ENCODE measurements at regions not wholly inside any gene's neighbourhood (a gene's known extent, or its start where the extent isn't known, plus 50 kb on each side); places are given as distances from the start of the nearest gene placed in this dataset.

DNA sequence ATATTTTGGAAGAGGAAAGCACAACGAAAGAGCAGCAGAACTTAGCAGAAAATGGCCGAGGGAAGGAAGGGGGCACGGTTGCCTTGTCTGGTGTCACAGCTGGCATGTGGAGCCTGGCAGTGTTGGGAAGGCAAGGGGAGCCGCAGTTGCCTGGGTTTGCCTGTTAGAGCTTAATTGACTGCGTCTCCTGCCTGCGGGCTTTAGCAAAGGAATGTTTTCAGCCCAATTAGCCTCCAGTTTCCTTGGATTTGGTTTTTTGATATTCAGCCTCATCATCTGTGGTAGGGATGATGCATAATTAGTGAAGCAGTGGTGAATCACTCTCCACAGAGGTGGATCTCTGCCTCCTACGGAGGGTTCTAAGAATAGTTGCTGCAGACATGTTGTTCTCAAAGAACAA, 832.6 kb downstream of the QKI start:
- DNase-seq (ENCODE audit: low read depth in 4 of 4, low spot score in 1 of 4), result no peak

DNA sequence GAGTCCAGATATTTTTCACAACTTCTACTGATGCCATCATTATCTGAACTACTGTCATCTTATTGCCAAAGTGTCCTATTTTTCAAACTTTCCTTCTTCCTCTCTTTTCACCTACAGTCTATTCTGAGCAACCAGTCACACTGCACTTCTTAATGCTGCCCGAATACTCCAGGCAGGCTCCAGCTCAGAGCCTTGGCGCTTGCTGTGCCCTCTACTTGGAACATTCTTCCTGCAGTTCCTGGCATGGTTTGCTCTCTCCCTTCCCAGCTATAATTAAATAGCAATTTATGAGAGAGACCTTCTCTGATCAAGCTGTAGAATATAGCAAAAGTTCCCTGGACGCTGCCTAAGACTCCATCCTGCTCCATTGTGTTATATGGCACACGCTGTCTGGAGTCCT, 831.6 kb downstream of the QKI start:
- DNase-seq (ENCODE audit: low read depth in 4 of 4, low spot score in 1 of 4), result no peak

DNA sequence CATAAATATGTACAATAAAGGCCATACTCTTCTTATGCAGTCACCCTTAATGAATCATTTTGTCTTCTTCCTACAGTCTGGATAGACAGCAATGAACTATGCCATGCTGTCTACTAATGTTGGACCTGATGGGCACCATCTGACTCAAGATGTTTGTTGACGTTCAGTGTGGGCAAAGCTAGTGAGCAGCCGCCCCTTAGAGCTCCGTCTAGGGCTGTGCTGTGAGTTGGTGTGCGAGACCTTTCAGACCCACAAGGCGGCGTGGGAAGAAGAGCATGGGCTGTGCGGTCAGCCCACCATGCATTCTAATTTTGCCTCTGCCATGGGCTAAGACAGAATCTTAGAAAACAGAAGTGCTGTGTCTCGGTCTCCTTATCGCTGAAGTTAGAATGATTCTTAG, 829.4 kb downstream of the QKI start:
- no peak for DNase-seq (ENCODE audit: low read depth in 4 of 4, low spot score in 1 of 4)

DNA sequence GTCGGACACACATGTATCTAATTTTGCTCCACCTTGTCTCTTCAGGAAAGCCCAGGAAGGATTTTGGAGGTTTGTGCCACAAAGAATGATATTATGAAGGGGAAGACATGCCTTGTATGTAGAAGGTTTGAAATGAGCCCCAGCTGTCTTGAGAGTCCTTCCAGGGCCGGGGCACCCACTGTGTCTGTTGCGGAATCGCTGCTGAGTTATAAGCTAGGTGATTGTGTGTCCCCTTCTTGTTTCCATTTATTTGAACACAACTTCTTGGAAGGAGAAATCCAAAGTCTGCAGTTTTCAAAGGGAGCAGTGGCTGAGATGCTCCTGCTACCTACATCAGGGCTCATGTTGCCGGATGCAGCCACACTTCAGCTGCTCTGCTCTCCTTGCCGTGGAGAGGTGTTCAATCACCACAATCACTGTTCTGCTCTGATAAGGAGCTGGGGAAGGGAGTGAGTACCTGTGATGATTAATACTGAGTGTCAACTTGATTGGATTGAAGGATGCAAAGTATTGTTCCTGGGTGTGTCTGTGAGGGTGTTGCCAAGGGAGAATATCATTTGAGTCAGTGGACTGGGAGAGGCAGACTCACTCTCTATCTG, 828.6 kb downstream of the QKI start:
- DNase-seq (ENCODE audit: low read depth in 4 of 4, low spot score in 1 of 4), result no peak

DNA sequence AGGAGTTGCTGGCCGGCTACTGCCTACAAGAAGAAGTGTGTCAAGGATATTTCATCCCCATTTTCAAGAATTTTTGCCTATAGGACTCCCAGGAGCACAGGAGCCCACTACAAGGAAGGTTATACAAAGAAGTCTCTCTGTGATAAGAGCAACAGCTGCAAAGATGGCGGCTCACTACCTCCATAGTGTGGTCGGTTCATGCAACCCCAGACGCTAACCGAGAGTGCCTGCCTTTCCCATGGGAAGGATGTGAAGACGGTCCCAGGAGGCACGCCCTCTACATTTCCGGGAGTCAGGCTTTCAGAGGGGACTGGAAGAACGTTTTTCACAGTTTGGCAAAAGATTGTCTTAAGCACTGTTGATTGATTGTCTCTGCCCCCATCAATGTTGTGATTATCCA, 816.3 kb downstream of the QKI start:
- no peak for DNase-seq (ENCODE audit: low read depth in 4 of 4, low spot score in 1 of 4)

DNA sequence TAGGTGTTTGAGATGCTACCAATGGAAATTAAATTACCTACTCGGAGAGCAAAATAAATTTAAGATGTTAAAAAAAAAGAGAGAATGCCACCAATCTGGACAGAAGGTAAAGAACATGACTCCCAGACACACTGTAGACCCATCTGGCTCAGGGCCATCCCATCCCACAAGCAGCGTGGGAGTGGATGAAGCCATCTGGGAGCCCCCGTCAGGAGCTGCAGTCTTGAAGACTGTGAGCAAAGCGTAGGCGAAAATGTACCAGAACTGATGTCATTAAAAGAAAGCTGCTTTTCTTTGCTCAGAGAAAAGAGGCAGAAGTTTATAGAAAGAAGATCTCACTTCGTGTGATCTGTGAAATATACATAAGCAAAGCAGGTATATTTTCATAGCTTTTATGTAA, 815.7 kb downstream of the QKI start:
- DNase-seq (ENCODE audit: low read depth in 4 of 4, low spot score in 1 of 4), result no peak

DNA sequence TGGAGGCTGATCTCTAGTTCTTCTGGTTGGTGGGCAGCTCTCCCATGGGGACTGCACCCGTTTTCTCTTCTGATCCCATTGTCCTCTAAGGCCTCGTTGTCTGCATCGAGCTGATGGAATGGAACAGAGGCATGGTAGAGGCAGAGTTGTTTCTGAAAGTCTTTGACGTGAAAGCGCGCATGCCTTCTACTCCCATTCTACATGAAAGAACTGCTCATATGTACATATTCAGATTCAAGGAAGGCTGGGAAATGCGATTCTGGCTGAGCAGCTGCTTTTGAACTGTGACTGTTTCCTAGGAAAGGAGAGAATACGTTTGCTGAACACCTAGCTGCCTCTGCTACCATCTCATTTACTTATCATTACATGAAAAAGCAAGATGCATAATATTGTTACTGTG, 815.2 kb downstream of the QKI start:
- DNase-seq (ENCODE audit: low read depth in 4 of 4, low spot score in 1 of 4), result no peak

DNA sequence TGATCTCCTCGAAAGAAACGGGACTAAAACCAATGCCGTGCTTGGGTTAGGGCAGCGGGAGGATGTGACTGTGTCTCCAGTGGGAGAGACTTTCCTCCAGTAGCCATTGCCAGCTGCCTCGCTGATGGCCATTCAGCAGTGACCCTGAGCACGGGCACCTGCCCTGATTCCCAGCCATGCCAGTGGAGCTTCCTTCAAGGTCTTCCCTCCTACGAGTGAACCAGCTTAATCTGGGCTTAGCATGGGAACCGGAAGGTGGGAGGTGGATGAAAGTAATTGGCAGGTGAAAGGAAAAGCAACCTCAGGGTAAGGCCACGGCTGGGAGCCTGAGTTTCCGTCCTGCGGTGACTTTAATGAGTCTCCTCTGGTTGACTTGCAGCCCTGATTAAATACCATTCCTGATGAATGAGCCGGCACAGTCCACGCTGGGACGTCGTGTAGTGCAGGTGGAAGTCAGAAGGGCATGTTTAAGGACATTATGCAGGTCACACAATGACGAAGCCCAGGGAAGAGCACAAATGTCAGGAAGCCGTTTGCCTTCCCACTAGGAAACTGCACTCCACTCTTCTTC, 813.5 kb downstream of the QKI start:
- no peak for DNase-seq (ENCODE audit: low read depth in 4 of 4, low spot score in 1 of 4)

DNA sequence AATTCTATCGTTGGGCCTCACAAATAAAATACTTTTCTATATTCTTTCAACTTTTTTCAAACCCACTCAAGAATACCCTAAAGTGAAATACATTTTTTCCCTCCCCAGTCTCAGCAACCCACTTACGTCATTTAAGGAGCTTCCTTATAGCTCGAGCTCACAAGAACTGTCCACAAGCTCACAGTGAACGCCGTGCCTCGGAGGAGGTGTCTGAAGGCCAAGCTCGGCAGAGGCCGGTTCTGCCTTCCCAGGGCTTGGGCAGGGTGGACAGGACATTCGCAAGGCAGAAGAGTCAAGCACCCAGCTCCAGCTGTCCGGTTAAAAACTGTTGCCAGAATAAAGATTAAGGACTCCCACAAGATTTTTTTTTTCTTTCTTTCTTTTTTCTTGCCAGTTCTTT, 802.3 kb downstream of the QKI start:
- DNase-seq (ENCODE audit: low read depth in 4 of 4, low spot score in 1 of 4), result no peak

DNA sequence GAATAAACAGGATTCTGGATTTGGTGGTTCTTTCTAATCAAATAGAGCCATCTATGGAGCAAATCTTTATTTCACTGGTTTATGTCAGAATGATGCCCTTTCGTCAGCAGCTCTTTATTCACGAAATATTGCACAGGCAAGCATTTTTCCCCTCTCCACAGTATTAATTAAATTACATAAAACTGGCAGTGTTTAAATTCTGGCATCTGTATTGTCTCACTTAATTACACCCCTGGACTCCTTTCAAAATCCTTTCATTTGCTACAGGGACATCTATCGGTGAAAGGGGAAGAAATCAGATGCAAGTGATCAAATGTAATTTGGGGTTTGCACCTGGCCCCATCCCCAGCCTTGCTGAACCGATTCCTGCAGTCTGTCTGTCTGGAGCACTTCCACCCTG, 801.9 kb downstream of the QKI start:
- DNase-seq (ENCODE audit: low read depth in 4 of 4, low spot score in 1 of 4), result no peak

DNA sequence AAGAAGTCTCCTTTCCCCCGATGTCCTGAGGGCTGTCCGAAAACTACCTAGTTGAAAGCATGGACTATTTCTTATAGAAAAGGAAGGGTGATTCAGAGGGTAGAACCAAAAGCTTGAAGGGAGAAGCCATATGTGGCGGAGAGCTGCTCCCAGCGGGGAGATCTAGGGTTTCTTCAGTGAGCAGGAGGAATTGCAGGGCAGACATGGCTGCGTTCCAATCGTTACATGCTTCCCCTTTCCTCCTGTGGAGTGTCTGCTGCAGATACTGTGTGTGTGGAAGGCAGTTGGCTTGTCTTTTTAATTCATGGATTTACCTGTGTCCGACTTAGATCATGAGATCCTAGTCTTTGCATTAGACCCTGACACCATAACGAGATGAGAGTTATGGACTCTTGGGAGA, 799.5 kb downstream of the QKI start:
- DNase-seq (ENCODE audit: low read depth in 4 of 4, low spot score in 1 of 4), result no peak

DNA sequence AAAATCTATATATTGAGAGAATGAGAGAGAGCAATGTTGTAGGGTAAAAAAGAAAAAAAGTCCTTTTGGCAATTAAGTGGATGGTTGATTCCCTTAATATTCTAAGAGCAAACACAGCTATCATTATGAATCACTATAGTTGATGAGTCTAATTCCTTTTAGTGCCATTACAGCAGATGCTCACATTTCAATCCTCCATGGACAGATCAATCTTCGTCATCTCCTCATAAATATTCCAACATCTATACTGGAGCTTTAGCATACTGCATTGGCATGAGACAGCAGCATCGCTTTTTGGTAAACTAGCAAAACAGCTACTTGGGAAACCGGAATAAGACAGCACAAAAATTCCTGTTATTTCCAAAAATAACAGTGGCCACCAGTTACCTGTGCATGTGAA, 796.7 kb downstream of the QKI start:
- no peak for DNase-seq (ENCODE audit: low read depth in 4 of 4, low spot score in 1 of 4)

DNA sequence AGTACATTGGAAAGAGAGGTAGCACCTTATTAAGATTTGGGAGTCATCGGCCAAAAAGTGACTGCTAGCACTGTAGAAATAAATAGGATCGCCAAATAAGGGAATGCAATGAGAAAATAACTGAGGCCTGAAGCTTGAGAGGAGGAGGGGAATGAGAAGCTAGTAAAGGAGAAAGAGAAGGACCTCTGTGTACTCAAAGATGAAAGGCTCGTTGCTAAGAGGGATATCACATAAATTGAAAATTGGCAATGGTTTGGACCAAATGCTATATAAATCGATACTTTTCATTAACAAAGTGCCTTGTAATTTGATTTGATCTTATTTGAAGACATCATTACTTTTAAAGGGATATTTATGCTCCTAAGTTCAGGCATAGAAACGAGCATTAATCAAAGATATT, 796.3 kb downstream of the QKI start:
- DNase-seq (ENCODE audit: low read depth in 4 of 4, low spot score in 1 of 4), result no peak

DNA sequence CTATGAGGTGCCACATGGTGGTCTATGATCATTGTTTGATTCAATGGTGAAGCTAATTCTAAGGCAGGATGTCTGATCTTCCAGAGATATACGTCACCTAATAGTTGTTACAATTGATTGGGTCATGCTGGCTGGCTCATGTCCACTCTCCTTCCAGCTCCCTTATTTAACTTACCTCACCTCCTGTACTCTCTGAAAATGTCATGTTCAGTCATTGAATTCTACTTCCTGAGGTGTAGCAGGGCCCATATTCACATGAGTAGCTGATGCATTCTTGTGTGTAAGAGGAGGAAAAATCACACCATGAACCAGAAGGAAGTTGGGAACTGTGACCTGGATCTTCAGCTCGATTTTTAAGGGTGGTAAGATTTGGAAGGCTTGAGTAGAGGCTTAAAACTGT, 795.8 kb downstream of the QKI start:
- DNase-seq (ENCODE audit: low read depth in 4 of 4, low spot score in 1 of 4), result no peak

DNA sequence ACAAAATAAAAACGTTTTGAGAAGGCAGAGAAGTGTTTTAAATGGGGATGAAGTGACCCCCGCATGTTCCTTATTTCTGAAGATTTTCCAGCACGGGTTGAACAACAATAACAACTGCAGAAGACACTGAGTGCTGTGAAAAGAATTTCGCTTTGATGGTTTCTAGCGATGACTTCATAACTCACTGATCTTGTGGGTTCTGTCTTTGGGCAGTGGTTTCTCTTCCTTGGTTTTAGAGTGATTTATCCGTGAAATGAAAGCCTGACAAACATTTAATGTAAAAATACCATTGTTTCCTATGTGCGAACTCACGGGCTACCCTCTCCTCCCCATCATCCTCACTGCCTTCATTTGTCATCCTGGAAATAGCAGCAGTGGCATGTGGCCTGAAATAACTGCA, 793.9 kb downstream of the QKI start:
- DNase-seq (ENCODE audit: low read depth in 4 of 4, low spot score in 1 of 4), result no peak

DNA sequence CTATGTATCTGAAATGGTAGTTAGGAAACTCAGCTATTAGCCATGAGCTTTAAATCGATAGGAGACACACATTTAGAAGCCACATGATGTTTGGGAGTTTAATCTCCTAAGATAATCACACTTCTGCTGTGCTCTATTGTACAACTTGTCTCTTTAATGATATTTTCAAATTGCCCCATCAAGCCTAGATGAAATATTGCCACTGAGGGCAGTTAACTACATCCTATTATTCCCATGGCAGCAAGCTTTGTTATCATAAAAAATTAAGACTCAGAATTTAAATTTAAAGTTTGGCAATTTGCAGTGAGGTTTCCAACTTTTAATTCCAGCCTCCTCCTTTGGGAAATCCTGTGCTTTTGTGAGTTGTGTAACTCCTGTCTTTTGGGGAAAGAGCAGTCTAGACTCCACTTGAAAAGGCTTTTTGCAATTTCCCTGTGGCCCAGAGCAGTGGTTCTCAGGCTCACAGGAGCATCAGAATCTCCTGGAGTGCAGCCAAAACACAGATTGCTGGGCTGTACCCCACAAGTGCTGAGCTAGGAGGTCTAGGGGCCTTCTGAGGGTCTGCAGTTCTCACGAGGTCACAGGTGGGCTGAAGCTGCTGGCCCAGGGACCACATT, 792.4 kb downstream of the QKI start:
- DNase-seq (ENCODE audit: low read depth in 4 of 4, low spot score in 1 of 4), result no peak

DNA sequence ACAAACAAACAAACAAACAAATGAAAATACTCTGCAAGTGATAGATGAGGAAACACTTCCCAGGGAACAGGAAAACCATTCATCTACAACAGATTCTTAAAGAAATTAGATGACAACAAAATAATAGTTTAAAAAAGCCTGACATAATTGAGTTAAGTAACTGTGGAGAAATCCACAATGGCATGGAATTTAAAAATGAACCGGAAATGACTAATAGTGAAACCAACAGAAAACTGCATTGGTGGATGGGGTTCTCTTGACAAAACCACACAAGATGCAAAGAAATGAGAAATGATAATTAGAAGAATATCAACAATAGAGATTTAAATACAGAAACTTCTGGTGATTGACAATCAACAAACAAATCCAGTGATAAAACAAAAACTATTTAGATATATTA, 785.6 kb downstream of the QKI start:
- DNase-seq (ENCODE audit: low read depth in 4 of 4, low spot score in 1 of 4), result no peak

DNA sequence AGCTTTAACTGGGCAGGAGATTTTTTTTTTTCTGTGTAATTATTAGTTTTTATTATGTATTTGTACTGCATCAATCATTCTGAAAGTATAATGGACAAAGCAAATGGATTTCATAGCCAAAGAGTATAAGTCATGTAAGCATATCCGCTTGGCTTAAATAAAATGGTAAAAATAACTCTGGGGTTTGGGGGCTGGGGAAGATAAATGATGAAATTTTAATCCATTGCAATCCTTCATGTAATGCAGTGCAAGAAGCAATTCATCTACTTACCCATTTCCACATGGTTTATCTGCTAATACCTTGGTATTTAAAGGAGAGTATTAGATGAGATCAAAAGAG, 781.4 kb downstream of the QKI start:
- no peak for DNase-seq (ENCODE audit: low read depth in 4 of 4, low spot score in 1 of 4)

DNA sequence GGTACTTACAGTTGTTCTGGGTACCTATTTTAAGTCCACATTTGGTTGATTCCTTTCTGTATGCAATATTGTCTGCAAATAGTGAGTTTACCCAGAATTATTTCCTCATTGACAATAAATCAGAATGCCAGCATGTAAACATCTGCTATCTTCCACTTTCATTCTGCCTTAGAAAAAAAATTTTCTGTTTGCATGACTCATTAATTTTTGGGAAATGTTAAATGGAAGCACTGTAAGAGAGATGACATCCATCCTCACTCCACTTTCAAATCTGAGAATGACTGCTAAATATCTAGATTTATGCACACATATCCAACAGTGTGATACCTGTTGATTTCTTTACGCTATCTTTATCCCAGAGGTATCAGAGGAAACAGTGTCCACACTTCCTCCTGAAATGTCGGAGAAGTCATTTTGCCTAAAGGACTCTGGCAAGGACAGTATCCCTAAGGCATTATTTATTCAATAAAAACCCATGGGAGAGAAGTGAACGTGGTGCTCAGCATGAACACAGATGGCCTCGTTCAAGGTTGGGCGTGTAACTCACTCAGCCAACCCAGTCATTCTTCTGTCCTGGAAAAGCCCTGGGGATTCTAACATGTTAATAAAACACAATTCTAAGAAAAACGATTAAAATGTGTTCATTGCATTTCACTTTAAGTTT, 780.9 kb downstream of the QKI start:
- DNase-seq (ENCODE audit: low read depth in 4 of 4, low spot score in 1 of 4), result no peak

DNA sequence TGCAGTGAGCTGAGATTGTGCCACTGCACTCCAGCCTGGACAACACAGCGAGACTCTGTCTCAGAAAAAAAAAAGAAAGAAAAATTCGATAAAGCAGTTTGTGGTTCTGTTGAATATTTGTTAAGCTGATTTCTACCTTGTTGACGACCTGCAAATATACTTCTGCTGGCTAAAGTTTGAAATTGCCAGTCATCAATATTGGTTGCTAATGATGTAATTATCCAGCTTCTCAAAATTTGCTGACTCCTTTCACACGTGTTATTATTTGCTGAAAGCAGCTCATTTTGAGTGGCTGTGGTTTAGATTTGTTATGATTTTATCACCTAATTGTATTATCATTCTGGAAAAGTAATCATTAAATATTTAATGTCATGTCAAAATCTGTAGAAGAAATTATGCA, 774.3 kb downstream of the QKI start:
- DNase-seq (ENCODE audit: low read depth in 4 of 4, low spot score in 1 of 4), result no peak

DNA sequence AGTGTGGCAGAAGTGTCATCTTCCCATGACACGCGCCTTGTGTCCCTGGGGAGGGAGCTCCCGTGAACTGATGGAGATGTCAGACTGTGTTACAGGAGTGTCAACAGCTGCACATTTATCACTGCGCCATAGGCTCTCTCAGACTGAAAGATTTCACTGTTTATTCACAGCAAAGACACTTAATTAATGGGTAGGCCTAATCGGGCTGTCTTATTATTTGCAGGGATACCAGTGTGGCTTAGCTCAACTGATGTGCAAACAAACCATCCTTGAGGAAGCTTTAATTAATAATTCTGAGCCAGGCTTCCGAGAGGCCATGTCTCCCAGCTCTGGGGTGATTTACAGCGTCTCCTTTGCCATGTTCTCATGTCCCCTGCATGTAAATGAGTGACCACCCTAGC, 771.0 kb downstream of the QKI start:
- DNase-seq (ENCODE audit: low read depth in 4 of 4, low spot score in 1 of 4), result no peak

DNA sequence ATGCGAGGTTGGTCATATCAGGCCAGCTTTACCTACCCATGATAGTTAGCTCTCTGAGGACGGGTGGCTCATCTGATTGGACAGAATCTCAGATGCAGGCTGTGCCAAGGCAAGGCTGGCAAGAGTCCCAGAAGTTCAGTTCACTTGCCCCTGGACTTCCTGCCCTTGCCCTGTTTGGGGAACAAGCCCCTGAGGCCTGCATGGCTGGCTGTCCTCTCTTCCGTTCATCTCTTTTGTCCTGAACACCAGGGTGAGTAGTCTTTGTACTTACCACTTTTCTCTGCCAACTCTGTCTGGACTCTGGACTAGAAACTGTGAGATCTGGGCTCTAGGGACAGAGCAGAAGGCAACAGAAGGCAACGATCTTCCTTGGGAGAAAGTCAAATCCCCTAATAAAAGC, 769.9 kb downstream of the QKI start:
- no peak for DNase-seq (ENCODE audit: low read depth in 4 of 4, low spot score in 1 of 4)

DNA sequence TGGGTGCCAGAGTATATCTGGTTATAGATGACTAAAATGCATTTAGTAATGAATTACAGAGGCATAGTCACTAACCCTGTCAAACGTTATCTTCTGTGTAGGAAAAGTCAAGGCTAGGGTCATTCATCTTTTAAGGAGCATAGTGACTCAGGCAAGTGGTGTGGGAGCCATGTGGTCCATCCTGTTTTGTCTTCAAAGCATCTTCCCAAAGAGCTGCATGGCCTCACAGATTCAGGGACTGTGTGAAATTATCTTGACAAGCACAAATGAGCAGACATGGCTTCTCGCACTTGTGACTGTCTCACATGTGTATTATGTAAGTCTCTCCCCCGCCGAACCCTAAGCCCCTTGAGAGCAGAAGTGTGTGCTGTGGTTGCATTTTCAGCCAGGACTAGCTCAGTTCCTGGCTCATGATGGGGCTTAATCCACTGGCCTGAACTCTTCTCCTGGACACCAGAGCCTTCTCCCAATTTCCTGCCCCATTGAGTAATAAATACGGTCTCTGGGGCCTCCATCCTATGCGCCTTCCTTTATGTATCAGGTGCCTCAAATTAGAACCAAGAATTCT, 769.1 kb downstream of the QKI start:
- no peak for DNase-seq (ENCODE audit: low read depth in 4 of 4, low spot score in 1 of 4)
